ENCODE measurements at regions not wholly inside any gene's neighbourhood (a gene's known extent, or its start where the extent isn't known, plus 50 kb on each side); places are given as distances from the start of the nearest gene placed in this dataset.

DNA sequence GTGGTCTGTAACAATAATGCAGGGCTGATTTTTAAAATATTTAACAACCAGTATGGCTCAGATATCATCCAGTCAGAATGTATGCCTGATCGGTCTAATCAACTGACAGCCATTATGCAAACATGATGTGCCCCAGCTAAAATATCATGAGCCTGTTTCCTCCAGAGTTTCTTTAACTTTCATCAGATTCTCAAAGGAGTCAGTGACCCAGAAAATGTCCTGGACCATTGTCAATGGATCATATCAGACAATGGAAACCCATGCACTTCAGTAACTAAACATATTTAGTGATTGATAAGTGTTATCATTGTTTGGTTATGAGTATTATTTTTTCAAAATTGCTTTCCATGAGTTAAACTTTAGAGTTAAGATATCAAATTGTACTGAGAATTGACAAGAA is 173.5 kb downstream of the LMBRD1 start:
- no peak for TF ChIP-seq POLR2AphosphoS5 (IDR thresholded peaks at IDR 0.05; ENCODE audit: low read depth, low read length)
- no peak for TF ChIP-seq POLR2A (IDR thresholded peaks at IDR 0.05; ENCODE audit: low read depth, low read length)
- TF ChIP-seq TAF1 (IDR thresholded peaks at IDR 0.05; ENCODE audit: borderline replicate concordance, low read depth, low read length): no peak
